OCI-LY7 (cell line): ENCODE measurements at regions not wholly inside any gene's neighbourhood (a gene's known extent, or its start where the extent isn't known, plus 50 kb on each side); places are given as distances from the start of the nearest gene placed in this dataset.

Source experiments
- EZH2phosphoT487 ChIP-seq: fragments of 200-600 bp; sonication (generic); IDR thresholded peaks from 2 replicates; pipeline ENCODE4 v1.6.1; 2018; ENCODE audit warnings: low read depth, borderline replicate concordance, mild to moderate bottlenecking, mixed run types, antibody characterized with exemption, low read length, moderate library complexity, mixed read lengths
- TF ChIP-seq, protein P1 (sequence below): fragments of 200-600 bp; sonication (generic); conservative IDR thresholded peaks from 2 replicates; pipeline ENCODE4 v1.5.1; 2014; ENCODE audit warnings: mild to moderate bottlenecking, antibody characterized with exemption, low read length, moderate library complexity, mixed read lengths

DNA sequence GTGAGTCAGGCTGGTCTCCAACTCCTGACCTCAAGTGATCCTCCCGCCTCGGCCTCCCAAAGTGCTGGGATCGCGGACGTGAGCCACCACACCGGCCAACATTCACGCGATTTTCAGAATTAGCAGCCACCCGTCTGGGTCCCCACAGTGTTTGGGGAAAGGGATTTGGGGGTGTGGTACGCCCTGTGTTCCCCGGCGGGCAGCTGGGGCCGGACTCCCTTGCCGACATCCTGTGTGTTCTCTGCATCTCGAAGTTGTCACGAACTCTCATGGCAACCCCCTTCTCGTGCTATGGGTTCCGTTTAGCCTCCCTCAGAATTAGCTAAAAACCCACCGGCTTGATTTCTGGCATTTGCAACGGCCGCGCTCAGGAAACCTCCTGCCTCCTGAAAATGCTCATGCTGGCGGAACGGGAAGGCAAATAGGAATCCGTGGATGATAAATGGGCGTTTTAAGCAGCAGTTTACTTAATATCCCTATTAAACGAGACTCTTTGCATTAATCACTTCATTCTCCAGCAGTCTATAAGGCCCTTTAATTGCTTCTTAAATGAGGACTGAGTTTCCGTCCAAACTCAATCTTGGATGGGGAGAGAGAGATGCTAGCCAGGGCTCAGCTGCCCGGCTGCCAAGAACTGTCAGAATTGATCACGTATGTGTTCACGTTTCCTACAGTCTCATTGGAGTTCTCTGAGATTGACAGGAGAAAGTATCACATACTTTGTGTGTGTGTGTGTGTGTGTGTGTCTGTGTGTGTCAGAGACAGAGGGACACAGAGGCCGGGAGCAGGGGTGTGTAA is 78.9 kb upstream of the PPP2R3B start:
- no peak for TF ChIP-seq EZH2phosphoT487
- TF ChIP-seq, protein P1, sequence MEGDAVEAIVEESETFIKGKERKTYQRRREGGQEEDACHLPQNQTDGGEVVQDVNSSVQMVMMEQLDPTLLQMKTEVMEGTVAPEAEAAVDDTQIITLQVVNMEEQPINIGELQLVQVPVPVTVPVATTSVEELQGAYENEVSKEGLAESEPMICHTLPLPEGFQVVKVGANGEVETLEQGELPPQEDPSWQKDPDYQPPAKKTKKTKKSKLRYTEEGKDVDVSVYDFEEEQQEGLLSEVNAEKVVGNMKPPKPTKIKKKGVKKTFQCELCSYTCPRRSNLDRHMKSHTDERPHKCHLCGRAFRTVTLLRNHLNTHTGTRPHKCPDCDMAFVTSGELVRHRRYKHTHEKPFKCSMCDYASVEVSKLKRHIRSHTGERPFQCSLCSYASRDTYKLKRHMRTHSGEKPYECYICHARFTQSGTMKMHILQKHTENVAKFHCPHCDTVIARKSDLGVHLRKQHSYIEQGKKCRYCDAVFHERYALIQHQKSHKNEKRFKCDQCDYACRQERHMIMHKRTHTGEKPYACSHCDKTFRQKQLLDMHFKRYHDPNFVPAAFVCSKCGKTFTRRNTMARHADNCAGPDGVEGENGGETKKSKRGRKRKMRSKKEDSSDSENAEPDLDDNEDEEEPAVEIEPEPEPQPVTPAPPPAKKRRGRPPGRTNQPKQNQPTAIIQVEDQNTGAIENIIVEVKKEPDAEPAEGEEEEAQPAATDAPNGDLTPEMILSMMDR: no peak
